ENCODE measurements at regions not wholly inside any gene's neighbourhood (a gene's known extent, or its start where the extent isn't known, plus 50 kb on each side); places are given as distances from the start of the nearest gene placed in this dataset.
A peak's percentile ranks its signal among the peaks of the same experiment; 100 is the strongest.

GRCh38 chr5:167688341-167689130, 602.9 kb upstream of the WWC1 start:
- H3K4me3 ChIP-seq (replicated peaks; ENCODE audit: low read depth, low read length), result no peak overlapping the region
- DNase-seq (ENCODE audit: extremely low read depth, low read depth), result no peak
- TF ChIP-seq, protein P1, sequence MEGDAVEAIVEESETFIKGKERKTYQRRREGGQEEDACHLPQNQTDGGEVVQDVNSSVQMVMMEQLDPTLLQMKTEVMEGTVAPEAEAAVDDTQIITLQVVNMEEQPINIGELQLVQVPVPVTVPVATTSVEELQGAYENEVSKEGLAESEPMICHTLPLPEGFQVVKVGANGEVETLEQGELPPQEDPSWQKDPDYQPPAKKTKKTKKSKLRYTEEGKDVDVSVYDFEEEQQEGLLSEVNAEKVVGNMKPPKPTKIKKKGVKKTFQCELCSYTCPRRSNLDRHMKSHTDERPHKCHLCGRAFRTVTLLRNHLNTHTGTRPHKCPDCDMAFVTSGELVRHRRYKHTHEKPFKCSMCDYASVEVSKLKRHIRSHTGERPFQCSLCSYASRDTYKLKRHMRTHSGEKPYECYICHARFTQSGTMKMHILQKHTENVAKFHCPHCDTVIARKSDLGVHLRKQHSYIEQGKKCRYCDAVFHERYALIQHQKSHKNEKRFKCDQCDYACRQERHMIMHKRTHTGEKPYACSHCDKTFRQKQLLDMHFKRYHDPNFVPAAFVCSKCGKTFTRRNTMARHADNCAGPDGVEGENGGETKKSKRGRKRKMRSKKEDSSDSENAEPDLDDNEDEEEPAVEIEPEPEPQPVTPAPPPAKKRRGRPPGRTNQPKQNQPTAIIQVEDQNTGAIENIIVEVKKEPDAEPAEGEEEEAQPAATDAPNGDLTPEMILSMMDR (IDR thresholded peaks at IDR 0.05; ENCODE audit: low read depth, low read length, missing control alignments), result no peak

GRCh38 chr5:167694325-167695147, 596.9 kb upstream of the WWC1 start:
- DNase-seq (ENCODE audit: extremely low read depth, low read depth), result no peak
- H3K4me3 ChIP-seq (replicated peaks; ENCODE audit: low read depth, low read length), result no peak overlapping the region
- TF ChIP-seq, protein P1 (IDR thresholded peaks at IDR 0.05; ENCODE audit: low read depth, low read length, missing control alignments), result no peak

GRCh38 chr5:167696558-167697314, 594.7 kb upstream of the WWC1 start:
- no peak for DNase-seq (ENCODE audit: extremely low read depth, low read depth)
- no peak overlapping the region for H3K4me3 ChIP-seq (replicated peaks; ENCODE audit: low read depth, low read length)
- TF ChIP-seq, protein P1 (IDR thresholded peaks at IDR 0.05; ENCODE audit: low read depth, low read length, missing control alignments), result no peak

GRCh38 chr5:167699432-167699831, 592.0 kb upstream of the WWC1 start:
- no peak overlapping the region for H3K4me3 ChIP-seq (replicated peaks; ENCODE audit: low read depth, low read length)
- TF ChIP-seq, protein P1 (IDR thresholded peaks at IDR 0.05; ENCODE audit: low read depth, low read length, missing control alignments), result no peak
- DNase-seq (ENCODE audit: extremely low read depth, low read depth), result peak; percentile 94

- no peak for DNase-seq (ENCODE audit: extremely low read depth, low read depth)
- TF ChIP-seq, protein P1 (IDR thresholded peaks at IDR 0.05; ENCODE audit: low read depth, low read length, missing control alignments), result no peak
- no peak overlapping the region for H3K4me3 ChIP-seq (replicated peaks; ENCODE audit: low read depth, low read length)
Observed at GRCh38 chr5:167701051-167701450, 590.4 kb upstream of the WWC1 start.

GRCh38 chr5:167702014-167702413, 589.4 kb upstream of the WWC1 start:
- no peak for DNase-seq (ENCODE audit: extremely low read depth, low read depth)
- TF ChIP-seq, protein P1 (IDR thresholded peaks at IDR 0.05; ENCODE audit: low read depth, low read length, missing control alignments), result no peak
- no peak overlapping the region for H3K4me3 ChIP-seq (replicated peaks; ENCODE audit: low read depth, low read length)
